Liver (tissue), 8 donors: ENCODE measurements at regions not wholly inside any gene's neighbourhood (a gene's known extent, or its start where the extent isn't known, plus 50 kb on each side); places are given as distances from the start of the nearest gene placed in this dataset.

Experiments
- DNase-seq: peaks from one replicate; pipeline ENCODE4 v3.0.0-alpha.2; 2017; ENCODE audit warnings: low spot score
- H3K27ac ChIP-seq, 2 donors: one replicate each; pipeline ENCODE4 v1.7.0; 2013; ENCODE audit warnings: inconsistent platforms in 2 of 2, low read length in 2 of 2, control low read depth in 1 of 2, low read depth in 1 of 2, mild to moderate bottlenecking in 1 of 2
- H3K27me3 ChIP-seq, 4 donors: one replicate each; pipeline versions ENCODE4 v1.6.1 to v1.7.0; 2013; ENCODE audit warnings: low read length in 3 of 4, inconsistent platforms in 1 of 4, mild to moderate bottlenecking in 1 of 4, moderate library complexity in 1 of 4; ENCODE audit not compliant: control insufficient read depth in 4 of 4, insufficient read depth in 4 of 4
- H3K36me3 ChIP-seq, 4 donors: one replicate each; pipeline versions ENCODE4 v1.6.1 to v1.7.0; 2013; ENCODE audit warnings: low read length in 3 of 4, mild to moderate bottlenecking in 3 of 4, low read depth in 1 of 4, moderate library complexity in 1 of 4; ENCODE audit not compliant: control insufficient read depth in 4 of 4, insufficient read depth in 3 of 4
- H3K4me1 ChIP-seq, 4 donors: one replicate each; pipeline versions ENCODE4 v1.6.1 to v1.7.0; 2013; ENCODE audit warnings: low read length in 3 of 4, mild to moderate bottlenecking in 3 of 4, moderate library complexity in 1 of 4; ENCODE audit not compliant: control insufficient read depth in 4 of 4, insufficient read depth in 4 of 4
- H3K4me3 ChIP-seq, 3 donors: one replicate each; pipeline versions ENCODE4 v1.6.1 to v1.7.0; 2013; ENCODE audit warnings: low read length in 3 of 3, control low read depth in 1 of 3, low read depth in 1 of 3, mild to moderate bottlenecking in 1 of 3
- H3K9ac ChIP-seq, 2 donors: one replicate each; pipeline ENCODE4 v1.7.0; 2013; ENCODE audit warnings: low read length in 2 of 2, mild to moderate bottlenecking in 2 of 2, moderate library complexity in 2 of 2, control low read depth in 1 of 2, low read depth in 1 of 2
- H3K9me3 ChIP-seq, 4 donors: one replicate each; pipeline versions ENCODE4 v1.6.1 to v1.7.0; 2013; ENCODE audit warnings: low read length in 3 of 4; ENCODE audit not compliant: control insufficient read depth in 4 of 4
- EGR1 ChIP-seq, 2 donors: IDR thresholded peaks; 2 replicates each; pipeline ENCODE4 v1.6.1; 2016 to 2018; ENCODE audit warnings: antibody characterized with exemption in 2 of 2, low read depth in 2 of 2
- FOXA1 ChIP-seq: IDR thresholded peaks from 2 replicates; pipeline ENCODE4 v1.6.1; 2016; ENCODE audit warnings: antibody characterized with exemption
- GABPA ChIP-seq, 2 donors: IDR thresholded peaks in 1 of 2; conservative IDR thresholded peaks in 1 of 2; 2 replicates each; pipeline ENCODE4 v1.6.1; 2016; ENCODE audit warnings: antibody characterized with exemption in 2 of 2, mild to moderate bottlenecking in 1 of 2, moderate library complexity in 1 of 2
- HNF4A ChIP-seq, 2 donors: conservative IDR thresholded peaks; 2 replicates each; pipeline ENCODE4 v1.6.1; 2016; ENCODE audit warnings: antibody characterized with exemption in 2 of 2, mild to moderate bottlenecking in 2 of 2
- HNF4G ChIP-seq: IDR thresholded peaks from 2 replicates; pipeline ENCODE4 v1.6.1; 2016; ENCODE audit warnings: antibody characterized with exemption
- JUND ChIP-seq, 2 donors: IDR thresholded peaks; 2 replicates each; pipeline ENCODE4 v1.6.1; 2016; ENCODE audit warnings: antibody characterized with exemption in 2 of 2
- NR2F2 ChIP-seq: IDR thresholded peaks from 2 replicates; pipeline ENCODE4 v1.6.1; 2016; ENCODE audit warnings: antibody characterized with exemption
- RAD21 ChIP-seq, 2 donors: IDR thresholded peaks; 2 replicates each; pipeline ENCODE4 v1.6.1; 2016; ENCODE audit warnings: antibody characterized with exemption in 2 of 2, mild to moderate bottlenecking in 2 of 2
- RXRA ChIP-seq, 2 donors: IDR thresholded peaks; 2 replicates each; pipeline ENCODE4 v1.6.1; 2017 to 2018; ENCODE audit warnings: antibody characterized with exemption in 2 of 2, mild to moderate bottlenecking in 1 of 2
- SP1 ChIP-seq: IDR thresholded peaks from 2 replicates; pipeline ENCODE4 v1.6.1; 2018; ENCODE audit warnings: antibody characterized with exemption, mild to moderate bottlenecking
- TAF1 ChIP-seq: conservative IDR thresholded peaks from 2 replicates; pipeline ENCODE4 v1.6.1; 2016; ENCODE audit warnings: antibody characterized with exemption, mild to moderate bottlenecking
- YY1 ChIP-seq: IDR thresholded peaks from 2 replicates; pipeline ENCODE4 v1.6.1; 2016; ENCODE audit warnings: antibody characterized with exemption, mild to moderate bottlenecking
- WGBS: extraction: QIAGEN DNeasy Blood & Tissue Kit; methylation state at CpG from one replicate; pipeline ENCODE4 v1.1.7; 2013; 5-methylcytosine and 5-hydroxymethylcytosine counted together
- TF ChIP-seq, protein P1 (sequence below): IDR thresholded peaks from 2 replicates; pipeline ENCODE4 v1.6.1; 2016; ENCODE audit warnings: antibody characterized with exemption
- TF ChIP-seq, protein P2 (sequence below): IDR thresholded peaks from 2 replicates; pipeline ENCODE4 v1.6.1; 2016; ENCODE audit warnings: antibody characterized with exemption
- TF ChIP-seq, protein P3 (sequence below): IDR thresholded peaks from 2 replicates; pipeline ENCODE4 v1.6.1; 2016; ENCODE audit warnings: antibody characterized with exemption, mild to moderate bottlenecking
- TF ChIP-seq, protein P4 (sequence below): fragments of 150-350 bp; IDR thresholded peaks from 2 replicates; pipeline ENCODE4 v1.5.1; 2017; ENCODE audit warnings: improper control_type of control experiment, low read depth, low read length; ENCODE audit not compliant: missing input control
- TF ChIP-seq, protein P5 (sequence below): IDR thresholded peaks from 2 replicates; pipeline ENCODE4 v1.6.1; 2016; ENCODE audit warnings: antibody characterized with exemption
- donor health status: healthy.
- donor health status: healthy.
- donor health status: healthy.
- donor health status: healthy.
- donor health status: healthy.

DNA sequence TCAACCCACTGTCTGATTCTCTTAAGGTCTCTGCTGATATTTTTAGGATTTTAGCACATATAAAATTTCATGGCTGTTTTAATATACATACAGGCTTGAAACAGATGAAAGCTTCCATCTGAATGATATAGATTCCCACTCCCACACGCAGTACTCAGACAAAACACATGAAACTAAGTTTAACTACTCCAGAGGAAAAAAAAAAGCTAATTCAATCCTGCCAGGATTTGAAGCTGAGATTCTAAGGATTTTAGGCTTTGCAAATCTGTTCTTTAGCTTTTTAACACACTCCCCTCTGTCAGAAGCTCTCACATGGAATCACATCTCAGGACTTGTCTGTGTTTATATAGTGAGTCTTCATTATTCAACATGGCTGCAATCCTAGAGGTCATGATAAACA is 217.3 kb downstream of the BCAT1 start:
- Histone ChIP-seq H3K9me3 (no peaks in the 10 kb centered on the region), H3K4me1 (no peaks in the 10 kb centered on the region), H3K9ac (no peak overlapping the region), H3K27me3 (no peaks in the 10 kb centered on the region), H3K27ac (no peak overlapping the region), H3K4me3 (no peak overlapping the region), H3K36me3 (no peaks in the 10 kb centered on the region)
- DNase-seq, result no peak
- 85% methylated on average over 1 of the region's 1 CpG for WGBS
- TF ChIP-seq EGR1 (IDR thresholded peaks at IDR 0.05; ENCODE audit: low read depth in 2 of 2), result no peak
- no peak for TF ChIP-seq GABPA (IDR thresholded peaks at IDR 0.05 in 1 of 2, conservative IDR thresholded peaks at IDR 0.05 in 1 of 2)
- no peak for TF ChIP-seq FOXA1
- TF ChIP-seq JUND (IDR thresholded peaks at IDR 0.05), result no peak
- TF ChIP-seq, protein P1, sequence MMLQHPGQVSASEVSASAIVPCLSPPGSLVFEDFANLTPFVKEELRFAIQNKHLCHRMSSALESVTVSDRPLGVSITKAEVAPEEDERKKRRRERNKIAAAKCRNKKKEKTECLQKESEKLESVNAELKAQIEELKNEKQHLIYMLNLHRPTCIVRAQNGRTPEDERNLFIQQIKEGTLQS, result no peak
- no peak for TF ChIP-seq RXRA (IDR thresholded peaks at IDR 0.05)
- TF ChIP-seq, protein P2, sequence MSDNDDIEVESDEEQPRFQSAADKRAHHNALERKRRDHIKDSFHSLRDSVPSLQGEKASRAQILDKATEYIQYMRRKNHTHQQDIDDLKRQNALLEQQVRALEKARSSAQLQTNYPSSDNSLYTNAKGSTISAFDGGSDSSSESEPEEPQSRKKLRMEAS, result no peak
- no peak for TF ChIP-seq YY1
- TF ChIP-seq NR2F2, result no peak
- TF ChIP-seq HNF4A (conservative IDR thresholded peaks at IDR 0.05), result no peak
- no peak for TF ChIP-seq SP1

DNA sequence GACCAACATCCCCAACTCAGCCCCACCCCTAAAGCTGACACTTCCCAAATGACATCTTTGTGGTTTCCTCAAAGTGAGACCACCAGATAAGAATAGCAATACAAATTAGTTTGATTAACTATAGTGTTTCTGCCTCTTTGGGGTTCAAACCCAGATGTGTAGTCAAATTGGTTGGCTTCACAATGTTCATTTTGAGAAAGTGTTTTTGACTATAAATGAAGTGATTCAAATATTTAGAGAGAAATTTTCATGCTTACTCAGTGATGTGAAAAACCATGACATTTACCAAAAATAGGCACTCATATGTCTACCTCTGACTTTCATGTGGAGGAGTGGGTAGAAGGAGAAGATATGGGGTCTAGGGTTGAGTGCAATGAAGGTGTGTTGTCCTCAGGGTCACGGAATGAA is 218.4 kb downstream of the BCAT1 start:
- no peak overlapping the region for H3K4me3 ChIP-seq
- DNase-seq, result no peak
- no peak overlapping the region for H3K9ac ChIP-seq
- no peaks in the 10 kb centered on the region for H3K27me3 ChIP-seq
- WGBS, result 84% methylated on average over 1 of the region's 1 CpG
- no peak overlapping the region for H3K27ac ChIP-seq
- no peaks in the 10 kb centered on the region for H3K36me3 ChIP-seq
- H3K9me3 ChIP-seq, result no peaks in the 10 kb centered on the region
- TF ChIP-seq, protein P3, sequence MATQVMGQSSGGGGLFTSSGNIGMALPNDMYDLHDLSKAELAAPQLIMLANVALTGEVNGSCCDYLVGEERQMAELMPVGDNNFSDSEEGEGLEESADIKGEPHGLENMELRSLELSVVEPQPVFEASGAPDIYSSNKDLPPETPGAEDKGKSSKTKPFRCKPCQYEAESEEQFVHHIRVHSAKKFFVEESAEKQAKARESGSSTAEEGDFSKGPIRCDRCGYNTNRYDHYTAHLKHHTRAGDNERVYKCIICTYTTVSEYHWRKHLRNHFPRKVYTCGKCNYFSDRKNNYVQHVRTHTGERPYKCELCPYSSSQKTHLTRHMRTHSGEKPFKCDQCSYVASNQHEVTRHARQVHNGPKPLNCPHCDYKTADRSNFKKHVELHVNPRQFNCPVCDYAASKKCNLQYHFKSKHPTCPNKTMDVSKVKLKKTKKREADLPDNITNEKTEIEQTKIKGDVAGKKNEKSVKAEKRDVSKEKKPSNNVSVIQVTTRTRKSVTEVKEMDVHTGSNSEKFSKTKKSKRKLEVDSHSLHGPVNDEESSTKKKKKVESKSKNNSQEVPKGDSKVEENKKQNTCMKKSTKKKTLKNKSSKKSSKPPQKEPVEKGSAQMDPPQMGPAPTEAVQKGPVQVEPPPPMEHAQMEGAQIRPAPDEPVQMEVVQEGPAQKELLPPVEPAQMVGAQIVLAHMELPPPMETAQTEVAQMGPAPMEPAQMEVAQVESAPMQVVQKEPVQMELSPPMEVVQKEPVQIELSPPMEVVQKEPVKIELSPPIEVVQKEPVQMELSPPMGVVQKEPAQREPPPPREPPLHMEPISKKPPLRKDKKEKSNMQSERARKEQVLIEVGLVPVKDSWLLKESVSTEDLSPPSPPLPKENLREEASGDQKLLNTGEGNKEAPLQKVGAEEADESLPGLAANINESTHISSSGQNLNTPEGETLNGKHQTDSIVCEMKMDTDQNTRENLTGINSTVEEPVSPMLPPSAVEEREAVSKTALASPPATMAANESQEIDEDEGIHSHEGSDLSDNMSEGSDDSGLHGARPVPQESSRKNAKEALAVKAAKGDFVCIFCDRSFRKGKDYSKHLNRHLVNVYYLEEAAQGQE, result no peak
- no peak for TF ChIP-seq HNF4G
- no peak for TF ChIP-seq JUND (IDR thresholded peaks at IDR 0.05)
- TF ChIP-seq EGR1 (IDR thresholded peaks at IDR 0.05; ENCODE audit: low read depth in 2 of 2), result no peak
- TF ChIP-seq FOXA1, result no peak
- TF ChIP-seq NR2F2, result no peak
- no peak for TF ChIP-seq SP1
- TF ChIP-seq, protein P4, sequence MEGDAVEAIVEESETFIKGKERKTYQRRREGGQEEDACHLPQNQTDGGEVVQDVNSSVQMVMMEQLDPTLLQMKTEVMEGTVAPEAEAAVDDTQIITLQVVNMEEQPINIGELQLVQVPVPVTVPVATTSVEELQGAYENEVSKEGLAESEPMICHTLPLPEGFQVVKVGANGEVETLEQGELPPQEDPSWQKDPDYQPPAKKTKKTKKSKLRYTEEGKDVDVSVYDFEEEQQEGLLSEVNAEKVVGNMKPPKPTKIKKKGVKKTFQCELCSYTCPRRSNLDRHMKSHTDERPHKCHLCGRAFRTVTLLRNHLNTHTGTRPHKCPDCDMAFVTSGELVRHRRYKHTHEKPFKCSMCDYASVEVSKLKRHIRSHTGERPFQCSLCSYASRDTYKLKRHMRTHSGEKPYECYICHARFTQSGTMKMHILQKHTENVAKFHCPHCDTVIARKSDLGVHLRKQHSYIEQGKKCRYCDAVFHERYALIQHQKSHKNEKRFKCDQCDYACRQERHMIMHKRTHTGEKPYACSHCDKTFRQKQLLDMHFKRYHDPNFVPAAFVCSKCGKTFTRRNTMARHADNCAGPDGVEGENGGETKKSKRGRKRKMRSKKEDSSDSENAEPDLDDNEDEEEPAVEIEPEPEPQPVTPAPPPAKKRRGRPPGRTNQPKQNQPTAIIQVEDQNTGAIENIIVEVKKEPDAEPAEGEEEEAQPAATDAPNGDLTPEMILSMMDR, result no peak
- TF ChIP-seq GABPA (IDR thresholded peaks at IDR 0.05 in 1 of 2, conservative IDR thresholded peaks at IDR 0.05 in 1 of 2), result no peak
- no peak for TF ChIP-seq HNF4A (conservative IDR thresholded peaks at IDR 0.05)
- TF ChIP-seq TAF1, result no peak
- TF ChIP-seq, protein P2, result no peak
- TF ChIP-seq, protein P5, sequence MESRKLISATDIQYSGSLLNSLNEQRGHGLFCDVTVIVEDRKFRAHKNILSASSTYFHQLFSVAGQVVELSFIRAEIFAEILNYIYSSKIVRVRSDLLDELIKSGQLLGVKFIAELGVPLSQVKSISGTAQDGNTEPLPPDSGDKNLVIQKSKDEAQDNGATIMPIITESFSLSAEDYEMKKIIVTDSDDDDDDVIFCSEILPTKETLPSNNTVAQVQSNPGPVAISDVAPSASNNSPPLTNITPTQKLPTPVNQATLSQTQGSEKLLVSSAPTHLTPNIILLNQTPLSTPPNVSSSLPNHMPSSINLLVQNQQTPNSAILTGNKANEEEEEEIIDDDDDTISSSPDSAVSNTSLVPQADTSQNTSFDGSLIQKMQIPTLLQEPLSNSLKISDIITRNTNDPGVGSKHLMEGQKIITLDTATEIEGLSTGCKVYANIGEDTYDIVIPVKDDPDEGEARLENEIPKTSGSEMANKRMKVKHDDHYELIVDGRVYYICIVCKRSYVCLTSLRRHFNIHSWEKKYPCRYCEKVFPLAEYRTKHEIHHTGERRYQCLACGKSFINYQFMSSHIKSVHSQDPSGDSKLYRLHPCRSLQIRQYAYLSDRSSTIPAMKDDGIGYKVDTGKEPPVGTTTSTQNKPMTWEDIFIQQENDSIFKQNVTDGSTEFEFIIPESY, result no peak
- TF ChIP-seq RAD21 (IDR thresholded peaks at IDR 0.05), result no peak
- no peaks in the 10 kb centered on the region for H3K4me1 ChIP-seq
